Neural progenitor cell (in vitro differentiated cells): ENCODE measurements at regions not wholly inside any gene's neighbourhood (a gene's known extent, or its start where the extent isn't known, plus 50 kb on each side); places are given as distances from the start of the nearest gene placed in this dataset.

Experiments used
- CTCF ChIP-seq: fragments of 200-600 bp; sonication (generic); IDR thresholded peaks from 2 replicates; pipeline ENCODE4 v1.5.1; 2017; ENCODE audit warnings: antibody characterized with exemption, mild to moderate bottlenecking
- EZH2phosphoT487 ChIP-seq: fragments of 200-600 bp; sonication (generic); IDR thresholded peaks from 2 replicates; pipeline ENCODE4 v1.6.1; 2017; ENCODE audit warnings: antibody characterized with exemption

GRCh38 chr4:20022471-20022870 lies 229.2 kb upstream of the SLIT2 start:
- no peak for TF ChIP-seq CTCF
- TF ChIP-seq EZH2phosphoT487 = no peak
